ENCODE measurements at regions not wholly inside any gene's neighbourhood (a gene's known extent, or its start where the extent isn't known, plus 50 kb on each side); places are given as distances from the start of the nearest gene placed in this dataset.
"Not testable (repeated sequence)": the region's sequence is repeated elsewhere in the genome, so short reads cannot be mapped to it uniquely, and the experiment has no call there.

GRCh38 chr14:86141966-86142365, 612.0 kb downstream of the FLRT2 start:
- ATAC-seq (no peak), DNase-seq (no peak)
- 62 to 69% methylated on average over 2 of the region's 2 CpGs for WGBS, 2 donors
- Histone ChIP-seq H3K9me3 (no peaks in the 10 kb centered on the region), H3K27me3 (no peaks in the 10 kb centered on the region), H3K36me3 (replicated peaks in 1 of 2; ENCODE audit: insufficient read depth in 1 of 2, low read depth in 2 of 2) (no peaks in the 10 kb centered on the region), H3K27ac (no peak overlapping the region), H3K4me3 (no peak overlapping the region), H3K4me1 (no peaks in the 10 kb centered on the region)
- intact Hi-C loops (cut with DNase I), result no loop called here
- TF ChIP-seq POLR2A (IDR thresholded peaks at IDR 0.05), result no peak
- TF ChIP-seq CTCF (IDR thresholded peaks at IDR 0.05), result no peak

- TF ChIP-seq CTCF (IDR thresholded peaks at IDR 0.05) (no peak), POLR2A (IDR thresholded peaks at IDR 0.05) (no peak)
- 59 to 80% methylated on average over 1 of the region's 1 CpG for WGBS, 2 donors
- intact Hi-C loops (cut with DNase I), result no loop called here
- H3K4me3 ChIP-seq, result no peak overlapping the region
- no peak for DNase-seq
- H3K4me1 ChIP-seq, result no peaks in the 10 kb centered on the region
- H3K36me3 ChIP-seq (replicated peaks in 1 of 2; ENCODE audit: insufficient read depth in 1 of 2, low read depth in 2 of 2), result no peaks in the 10 kb centered on the region
- no peaks in the 10 kb centered on the region for H3K9me3 ChIP-seq
- ATAC-seq, result no peak
- H3K27ac ChIP-seq, result no peak overlapping the region
- no peaks in the 10 kb centered on the region for H3K27me3 ChIP-seq
Observed at GRCh38 chr14:86129426-86129825, 599.5 kb downstream of the FLRT2 start.

DNA sequence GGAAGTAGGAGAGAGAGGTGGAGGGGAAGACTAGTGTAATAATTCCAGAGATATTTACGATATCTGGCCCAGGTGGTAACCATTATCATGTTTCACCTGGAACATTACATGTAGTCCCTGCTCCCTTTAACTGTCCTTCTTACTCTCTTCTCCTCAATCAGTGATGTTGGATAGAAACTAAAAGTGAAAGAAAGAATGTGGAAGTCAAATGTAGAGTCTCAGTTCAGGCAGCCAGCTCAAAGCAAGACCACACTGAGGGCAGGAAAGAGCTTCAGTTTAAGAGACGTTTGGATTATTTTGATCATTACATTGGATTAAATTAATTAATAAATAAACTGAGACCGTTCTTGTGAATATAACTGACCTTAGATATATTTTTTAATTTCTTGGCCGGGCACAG, 594.4 kb downstream of the FLRT2 start:
- Histone ChIP-seq H3K27me3 (no peaks in the 10 kb centered on the region), H3K4me1 (no peaks in the 10 kb centered on the region), H3K9me3 (no peaks in the 10 kb centered on the region), H3K4me3 (no peak overlapping the region), H3K36me3 (replicated peaks in 1 of 2; ENCODE audit: insufficient read depth in 1 of 2, low read depth in 2 of 2) (no peaks in the 10 kb centered on the region), H3K27ac (no peak overlapping the region)
- DNase-seq, result no peak
- no peak for ATAC-seq
- 72 to 73% methylated on average over 4 of the region's 4 CpGs for WGBS, 2 donors
- TF ChIP-seq CTCF (IDR thresholded peaks at IDR 0.05) (no peak), POLR2A (IDR thresholded peaks at IDR 0.05) (no peak)
- intact Hi-C loops (cut with DNase I), result no loop called here

DNA sequence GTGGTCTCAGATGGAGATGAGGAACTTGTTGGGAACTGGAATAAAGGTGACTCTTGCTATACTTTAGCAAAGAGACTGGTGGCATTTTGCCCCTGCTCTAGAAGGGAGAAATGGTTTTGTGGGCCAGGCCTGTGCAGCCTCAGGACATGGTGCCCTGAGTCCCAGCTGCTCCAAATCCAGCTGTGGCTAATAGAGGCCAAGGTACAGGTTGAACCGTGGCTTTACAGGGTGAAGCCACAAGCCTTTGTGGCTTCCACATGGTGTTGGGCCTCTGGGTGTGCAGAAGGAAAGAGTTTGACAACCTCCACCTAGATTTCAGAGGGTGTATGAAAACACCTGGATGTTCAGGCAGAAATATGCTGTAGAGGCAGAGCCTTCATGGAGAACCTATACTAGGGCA, 586.0 kb downstream of the FLRT2 start:
- TF ChIP-seq POLR2A (IDR thresholded peaks at IDR 0.05) (no peak), CTCF (IDR thresholded peaks at IDR 0.05) (no peak)
- 45 to 87% methylated on average over 1 of the region's 1 CpG for WGBS, 2 donors
- Histone ChIP-seq H3K9me3 (no peaks in the 10 kb centered on the region), H3K27ac (no peak overlapping the region), H3K27me3 (no peaks in the 10 kb centered on the region), H3K4me3 (no peak overlapping the region), H3K4me1 (no peaks in the 10 kb centered on the region), H3K36me3 (replicated peaks in 1 of 2; ENCODE audit: insufficient read depth in 1 of 2, low read depth in 2 of 2) (no peaks in the 10 kb centered on the region)
- intact Hi-C loops (cut with DNase I), result no loop called here
- DNase-seq (no peak), ATAC-seq (no peak)

DNA sequence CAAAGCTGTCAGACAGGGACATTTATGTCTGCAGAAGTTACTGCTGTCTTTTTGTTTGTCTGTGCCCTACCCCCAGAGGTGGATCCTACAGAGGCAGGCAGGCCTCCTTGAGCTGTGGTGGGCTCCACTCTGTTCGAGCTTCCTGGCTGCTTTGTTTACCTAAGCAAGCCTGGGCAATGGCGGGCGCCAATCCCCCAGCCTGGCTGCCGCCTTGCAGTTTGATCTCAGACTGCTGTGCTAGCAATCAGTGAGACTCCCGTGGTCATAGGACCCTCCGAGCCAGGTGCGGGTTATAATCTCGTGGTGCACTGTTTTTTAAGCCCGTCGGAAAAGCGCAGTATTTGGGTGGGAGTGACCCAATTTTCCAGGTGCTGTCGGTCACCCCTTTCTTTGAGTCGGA, 580.9 kb downstream of the FLRT2 start:
- H3K27ac ChIP-seq; ATAC-seq; H3K9me3 ChIP-seq; DNase-seq; H3K27me3 ChIP-seq; H3K4me1 ChIP-seq; intact Hi-C loops (cut with DNase I); H3K36me3 ChIP-seq (replicated peaks in 1 of 2; ENCODE audit: insufficient read depth in 1 of 2, low read depth in 2 of 2); H3K4me3 ChIP-seq: not testable (repeated sequence)
- WGBS, 2 donors, result 75 to 77% methylated on average over 12 to 13 of the region's 13 CpGs

Measured in body of pancreas (tissue), 4 donors.